ENCODE measurements at regions not wholly inside any gene's neighbourhood (a gene's known extent, or its start where the extent isn't known, plus 50 kb on each side); places are given as distances from the start of the nearest gene placed in this dataset.

- H3K27me3 ChIP-seq = no peaks in the 10 kb centered on the region
- ATAC-seq (no peak), DNase-seq (no peak)
- H3K9me3 ChIP-seq = no peaks in the 10 kb centered on the region
- H3K4me3 ChIP-seq = no peak overlapping the region
- TF ChIP-seq CTCF (IDR thresholded peaks at IDR 0.05 in 4 of 5, conservative IDR thresholded peaks at IDR 0.05 in 1 of 5) = no peak
- no peak for TF ChIP-seq POLR2A (IDR thresholded peaks at IDR 0.05)
- in situ Hi-C loops (cut with MboI; ENCODE audit: low sequenced_read_pairs in 4 of 4) = no loop called here
- no peak overlapping the region for H3K27ac ChIP-seq
- intact Hi-C loops (cut with DNase I; ENCODE audit: low total_unique reads) = no loop called here
- H3K4me1 ChIP-seq = peaks cover 16 to 19% of the 10 kb centered on the region in 2 donors
- no peaks in the 10 kb centered on the region for H3K36me3 ChIP-seq
Observed at GRCh38 chr2:195320413-195320973, 336.5 kb upstream of the SLC39A10 start.

GRCh38 chr2:195319548-195320412 is 337.2 kb upstream of the SLC39A10 start:
- in situ Hi-C loops (cut with MboI; ENCODE audit: low sequenced_read_pairs in 4 of 4) (no loop called here), intact Hi-C loops (cut with DNase I; ENCODE audit: low total_unique reads) (no loop called here)
- peaks cover 16 to 19% of the 10 kb centered on the region in 2 donors for H3K4me1 ChIP-seq
- no peak for DNase-seq
- no peaks in the 10 kb centered on the region for H3K9me3 ChIP-seq
- H3K27me3 ChIP-seq = no peaks in the 10 kb centered on the region
- no peaks in the 10 kb centered on the region for H3K36me3 ChIP-seq
- TF ChIP-seq POLR2A (IDR thresholded peaks at IDR 0.05) (no peak), CTCF (IDR thresholded peaks at IDR 0.05 in 4 of 5, conservative IDR thresholded peaks at IDR 0.05 in 1 of 5) (no peak)
- no peak overlapping the region for H3K27ac ChIP-seq
- ATAC-seq = no peak
- no peak overlapping the region for H3K4me3 ChIP-seq

GRCh38 chr2:195319112-195319460 is 337.9 kb upstream of the SLC39A10 start:
- in situ Hi-C loops (cut with MboI; ENCODE audit: low sequenced_read_pairs in 4 of 4) = no loop called here
- Histone ChIP-seq H3K27ac (no peak overlapping the region), H3K4me1 (peaks cover 16 to 19% of the 10 kb centered on the region in 2 donors), H3K27me3 (no peaks in the 10 kb centered on the region), H3K36me3 (no peaks in the 10 kb centered on the region), H3K4me3 (no peak overlapping the region), H3K9me3 (no peaks in the 10 kb centered on the region)
- ATAC-seq = no peak
- TF ChIP-seq POLR2A (IDR thresholded peaks at IDR 0.05) (no peak), CTCF (IDR thresholded peaks at IDR 0.05 in 4 of 5, conservative IDR thresholded peaks at IDR 0.05 in 1 of 5) (no peak)
- no peak for DNase-seq
- intact Hi-C loops (cut with DNase I; ENCODE audit: low total_unique reads) = no loop called here

DNA sequence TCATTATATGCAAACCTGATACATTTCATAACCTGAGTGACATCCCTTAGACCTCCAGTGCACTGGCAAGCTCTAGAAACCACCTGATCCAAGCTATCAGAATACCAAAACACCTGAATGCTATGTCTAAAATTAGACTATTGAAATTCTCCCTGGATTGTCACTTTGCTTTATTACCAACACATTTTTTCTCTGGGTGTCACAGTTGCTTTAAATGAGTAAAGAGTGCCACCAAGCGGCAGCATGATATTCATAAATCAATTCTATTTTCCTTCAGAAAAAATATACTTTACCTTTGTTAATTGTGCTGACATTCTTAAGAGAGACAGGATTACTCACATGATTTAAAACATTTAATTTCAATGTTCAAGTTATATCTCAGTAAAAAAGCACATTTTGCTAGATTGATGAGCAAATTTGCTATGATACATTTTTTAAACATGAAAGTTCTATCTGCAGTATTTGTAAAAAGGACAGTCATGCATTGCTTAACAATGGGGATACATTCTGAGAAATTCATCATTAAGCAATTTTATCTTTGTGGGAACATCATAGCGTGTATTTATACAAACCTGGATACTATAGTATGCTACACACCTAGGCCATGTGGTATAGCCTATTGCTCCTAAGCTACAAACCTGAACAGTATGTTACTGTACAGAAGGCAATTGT is 338.4 kb upstream of the SLC39A10 start:
- H3K9me3 ChIP-seq = no peaks in the 10 kb centered on the region
- no peak overlapping the region for H3K4me3 ChIP-seq
- no peaks in the 10 kb centered on the region for H3K27me3 ChIP-seq
- in situ Hi-C loops (cut with MboI; ENCODE audit: low sequenced_read_pairs in 4 of 4) = no loop called here
- TF ChIP-seq CTCF (IDR thresholded peaks at IDR 0.05 in 4 of 5, conservative IDR thresholded peaks at IDR 0.05 in 1 of 5) (peak in 4 of 5 experiments; percentile 18 to 49 (median 42)), POLR2A (IDR thresholded peaks at IDR 0.05) (no peak)
- H3K4me1 ChIP-seq = peaks cover 16 to 19% of the 10 kb centered on the region in 2 donors
- intact Hi-C loops (cut with DNase I; ENCODE audit: low total_unique reads) = no loop called here
- ATAC-seq (peak; percentile 41 to 52), DNase-seq (no peak)
- H3K27ac ChIP-seq = no peak overlapping the region
- H3K36me3 ChIP-seq = no peaks in the 10 kb centered on the region
